SKM-1 (cell line): ENCODE measurements at regions not wholly inside any gene's neighbourhood (a gene's known extent, or its start where the extent isn't known, plus 50 kb on each side); places are given as distances from the start of the nearest gene placed in this dataset.
"Not testable (repeated sequence)": the region's sequence is repeated elsewhere in the genome, so short reads cannot be mapped to it uniquely, and the experiment has no call there.

ENCODE experiments used
- DNase-seq: peaks from one replicate; lab custom pipeline; 2025; ENCODE audit not compliant: unreplicated experiment; lab: John Stamatoyannopoulos, UW

GRCh38 chr20:20797521-20798310 lies 85.3 kb upstream of the RALGAPA2 start:
- DNase-seq: no peak

DNA sequence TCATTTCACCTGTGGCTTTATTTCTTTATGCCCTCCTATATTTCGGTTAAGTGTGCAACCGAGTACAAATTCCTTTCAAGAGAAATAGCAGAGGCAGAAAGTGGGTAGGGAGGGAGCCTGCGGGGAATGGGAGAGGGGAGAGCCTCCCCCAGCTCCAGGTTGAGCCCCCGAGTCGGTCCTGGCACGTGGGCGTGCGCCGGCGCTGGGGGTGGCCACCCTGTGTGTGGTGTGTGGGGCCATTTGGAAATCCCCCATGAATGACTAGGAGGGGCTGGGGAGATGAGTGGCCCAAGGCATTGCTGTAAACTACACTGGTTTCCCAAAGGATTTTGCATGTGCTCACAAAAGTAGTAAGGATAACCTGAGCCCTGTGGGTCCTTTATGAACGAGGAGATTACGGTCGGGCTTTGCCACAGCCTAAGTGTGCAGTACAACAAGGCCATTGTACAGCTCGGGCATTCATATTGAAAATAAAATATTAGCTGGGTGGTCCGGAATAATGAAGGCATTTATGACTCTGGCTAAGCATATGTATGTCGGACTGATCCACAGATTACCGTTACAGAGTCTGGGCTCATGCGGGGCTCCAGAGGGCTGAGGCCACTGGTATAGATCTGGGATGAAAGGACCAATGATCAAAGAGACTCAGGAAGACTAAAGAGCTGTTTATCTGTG lies 84.5 kb upstream of the RALGAPA2 start:
- DNase-seq: no peak

DNA sequence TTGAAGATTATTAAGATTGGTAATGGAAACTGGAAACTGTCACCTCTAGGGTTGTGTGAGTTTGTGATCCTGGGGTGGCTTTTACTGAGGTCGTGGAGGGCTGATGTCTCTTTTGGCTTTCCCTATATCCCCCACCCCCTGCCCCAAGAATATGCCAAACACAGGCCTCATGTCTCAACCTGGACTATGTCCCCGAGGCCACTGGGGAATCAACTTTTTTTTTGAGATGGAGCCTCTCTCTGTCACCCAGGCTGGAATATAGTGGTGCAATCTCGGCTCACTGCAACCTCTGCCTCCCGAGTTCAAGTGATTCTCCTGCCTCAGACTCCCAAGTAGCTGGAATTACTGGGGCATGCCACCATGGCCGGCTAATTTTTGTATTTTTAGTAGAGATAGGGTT lies 83.3 kb upstream of the RALGAPA2 start:
- DNase-seq: no peak

- DNase-seq: no peak
These were observed 82.7 kb upstream of the RALGAPA2 start for GRCh38 chr20:20795119-20795518.

DNA sequence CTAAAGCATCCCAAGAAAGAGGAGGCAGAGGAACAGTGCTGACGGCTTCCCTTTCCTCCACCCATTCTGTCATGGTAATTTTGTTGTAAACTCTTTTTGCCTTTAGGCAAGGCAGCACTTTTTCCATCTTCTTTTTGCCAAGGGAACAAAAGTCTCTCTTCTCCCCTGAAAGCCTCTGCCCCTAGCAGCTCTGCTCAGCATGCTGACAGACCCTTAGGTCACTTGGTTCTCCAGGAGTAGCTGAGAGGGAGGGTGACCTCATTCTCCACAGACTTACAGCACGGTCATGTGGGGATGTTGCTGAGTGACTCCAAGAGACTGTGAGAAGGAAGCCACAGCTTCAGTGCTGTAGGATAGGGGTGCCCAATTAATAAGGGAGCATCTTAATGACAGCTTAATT lies 81.1 kb upstream of the RALGAPA2 start:
- DNase-seq: no peak

GRCh38 chr20:20791664-20792568 lies 79.5 kb upstream of the RALGAPA2 start:
- no peak for DNase-seq

- DNase-seq: no peak
These were observed 75.9 kb upstream of the RALGAPA2 start for GRCh38 chr20:20788308-20788707.

DNA sequence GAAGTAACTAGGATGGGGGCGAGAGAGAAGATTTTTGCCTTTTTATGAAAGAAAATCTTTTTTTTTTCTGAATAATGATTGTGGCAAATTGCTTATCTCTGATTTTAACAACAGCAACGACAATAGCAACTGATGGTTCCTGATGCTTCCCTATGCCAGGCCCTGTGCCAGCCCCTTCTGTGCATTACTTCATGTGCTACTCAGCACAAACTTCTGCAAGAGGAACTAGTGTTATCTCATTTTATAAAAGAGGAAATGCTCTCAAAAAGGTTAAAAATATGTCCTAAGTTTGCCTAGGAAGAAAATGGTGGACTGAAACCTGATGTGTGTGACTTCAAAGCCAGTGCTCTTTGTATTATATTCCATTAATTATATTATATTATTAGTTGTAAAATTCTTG lies 74.0 kb upstream of the RALGAPA2 start:
- DNase-seq: peak; percentile 79

DNA sequence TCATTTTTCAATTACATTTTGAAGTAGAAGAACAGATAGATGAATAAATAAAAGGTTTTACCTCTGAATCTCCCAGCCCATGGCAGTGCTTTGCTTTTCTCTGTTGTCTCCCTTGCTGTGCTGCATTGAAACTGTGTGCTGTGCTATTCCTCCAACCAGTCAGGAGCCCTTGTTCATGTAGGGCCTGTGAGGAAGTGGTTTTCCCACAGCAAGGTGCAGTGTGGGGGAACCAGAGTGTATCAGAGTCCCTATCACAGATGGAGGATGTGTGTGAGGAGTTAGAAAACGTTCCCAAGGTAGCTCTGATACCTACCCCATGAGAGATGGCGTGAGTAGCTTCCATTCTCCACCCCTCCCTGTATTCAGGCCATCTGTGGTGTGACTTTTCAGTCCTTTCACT lies 72.8 kb upstream of the RALGAPA2 start:
- no peak for DNase-seq

DNA sequence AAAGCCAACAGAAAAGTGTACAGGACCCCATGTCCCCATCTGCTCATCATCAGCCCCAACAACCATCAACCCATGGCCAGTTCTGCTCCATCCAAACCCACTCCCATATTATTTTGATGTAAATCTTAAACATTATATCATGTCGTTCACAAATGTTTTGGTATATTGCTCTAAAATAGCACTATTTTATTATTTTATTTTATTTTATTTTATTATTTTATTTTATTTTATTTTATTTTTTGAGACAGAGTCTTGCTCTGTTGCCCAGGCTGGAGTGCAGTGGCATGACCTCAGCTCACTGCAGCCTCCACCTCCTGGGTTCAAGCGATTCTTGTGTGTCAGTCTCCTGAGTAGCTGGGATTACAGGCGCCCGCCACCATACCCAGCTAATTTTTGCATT lies 72.0 kb upstream of the RALGAPA2 start:
- not testable (repeated sequence) for DNase-seq

DNA sequence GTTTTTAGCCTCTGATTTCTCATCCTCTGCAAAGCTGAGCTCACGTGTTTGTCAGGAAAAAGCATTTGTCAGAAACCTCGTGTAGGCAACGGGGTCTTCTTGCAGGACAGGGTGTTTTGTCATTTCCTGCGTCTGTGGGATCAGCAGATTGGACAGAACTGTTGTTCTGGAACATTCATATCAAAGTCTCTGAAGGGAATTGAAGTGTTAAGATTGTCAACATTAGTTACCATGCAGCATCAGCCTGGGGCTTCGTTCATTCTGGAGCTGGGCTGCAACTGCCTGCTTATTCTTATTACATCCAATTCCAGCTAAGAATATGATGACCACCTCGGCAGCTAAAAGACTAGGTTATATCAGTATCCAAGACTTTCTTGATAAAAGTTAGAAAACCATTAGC lies 71.0 kb upstream of the RALGAPA2 start:
- no peak for DNase-seq

- no peak for DNase-seq
These were observed 70.3 kb upstream of the RALGAPA2 start for GRCh38 chr20:20782755-20783154.

- no peak for DNase-seq
These were observed 69.8 kb upstream of the RALGAPA2 start for GRCh38 chr20:20782231-20782630.

GRCh38 chr20:20781029-20781428 lies 68.6 kb upstream of the RALGAPA2 start:
- DNase-seq: no peak

DNA sequence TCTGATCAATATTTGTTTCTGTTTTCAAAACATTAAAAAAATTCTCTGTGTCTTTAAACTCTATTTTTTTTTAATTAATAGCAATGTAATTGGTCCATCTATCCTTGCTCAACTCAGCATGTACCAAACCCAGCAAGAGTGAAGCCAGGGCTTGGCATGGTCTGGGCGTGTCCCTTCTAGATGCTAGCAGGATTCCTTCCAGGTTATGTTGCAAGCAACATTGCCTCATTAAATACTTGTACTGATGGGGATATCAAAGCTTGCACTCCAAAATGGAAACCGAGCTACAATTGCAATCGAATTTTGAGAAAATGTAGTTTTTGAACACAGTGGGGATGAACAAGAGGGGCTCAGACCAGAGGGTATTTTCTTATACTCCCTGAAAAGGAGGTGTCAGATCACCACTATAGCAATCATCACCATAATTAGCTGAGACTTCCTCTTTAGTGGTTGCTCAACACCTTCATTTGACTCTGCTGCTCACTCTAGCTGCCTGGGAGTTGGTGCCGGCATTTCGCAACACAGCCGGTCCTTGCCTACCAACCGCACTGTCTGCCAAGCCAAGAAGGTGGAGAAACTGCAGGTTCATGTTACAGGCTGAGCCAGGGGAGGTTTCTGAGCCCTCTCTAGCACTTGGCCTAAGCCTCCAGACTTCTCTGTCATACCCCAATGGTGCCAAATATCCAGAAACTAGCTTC lies 67.8 kb upstream of the RALGAPA2 start:
- peak; percentile 98 for DNase-seq

GRCh38 chr20:20778676-20779075 lies 66.2 kb upstream of the RALGAPA2 start:
- no peak for DNase-seq

- no peak for DNase-seq
These were observed 60.1 kb upstream of the RALGAPA2 start for GRCh38 chr20:20772497-20773085.

- no peak for DNase-seq
These were observed 55.9 kb upstream of the RALGAPA2 start for GRCh38 chr20:20768202-20768815.

DNA sequence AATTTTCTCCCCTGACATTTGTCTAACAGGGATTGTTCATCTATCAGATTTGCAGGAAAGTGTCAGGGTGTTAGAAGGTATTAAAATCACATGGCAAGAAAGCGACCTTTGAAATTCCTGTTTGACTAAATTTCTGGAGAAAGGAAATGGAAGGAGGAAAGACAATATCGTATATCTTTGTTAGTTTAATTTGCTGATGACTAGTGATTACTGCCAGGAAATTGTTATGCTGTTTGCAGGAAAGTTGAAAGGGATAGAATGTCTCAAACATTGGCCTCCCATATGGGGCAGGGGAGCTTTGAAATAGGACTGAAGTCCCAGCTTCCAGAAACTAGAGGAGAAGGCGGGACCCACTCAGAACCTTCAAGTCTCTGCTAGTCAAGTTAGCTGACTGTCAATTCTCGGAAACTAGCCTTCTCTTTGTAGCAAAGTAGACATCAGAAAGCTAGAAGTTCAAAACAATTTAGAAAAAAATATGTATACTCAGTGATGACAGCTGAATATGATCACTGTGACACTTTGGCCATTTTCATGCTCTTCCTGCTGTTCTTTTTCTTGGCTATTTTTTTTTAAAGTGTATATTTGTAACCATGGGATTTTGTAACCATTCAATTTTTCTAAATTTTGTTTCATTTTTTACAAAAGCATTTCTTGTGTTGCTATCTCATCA lies 53.4 kb upstream of the RALGAPA2 start:
- DNase-seq: no peak

GRCh38 chr20:20763650-20764049 lies 51.2 kb upstream of the RALGAPA2 start:
- DNase-seq: no peak
